Osteocyte (in vitro differentiated cells): ENCODE measurements at regions not wholly inside any gene's neighbourhood (a gene's known extent, or its start where the extent isn't known, plus 50 kb on each side); places are given as distances from the start of the nearest gene placed in this dataset.

Experiments used
- DNase-seq: peaks from one replicate; pipeline ENCODE4 v3.0.0; 2021; ENCODE audit warnings: mixed read lengths; ENCODE audit not compliant: unreplicated experiment; ENCODE audit errors: extremely low spot score
- H3K27ac Mint-ChIP-seq: one replicate; pipeline ENCODE4 v1.8.0; 2021; ENCODE audit warnings: mild to moderate bottlenecking, mixed read lengths; ENCODE audit not compliant: unreplicated experiment
- H3K27me3 Mint-ChIP-seq: one replicate; pipeline ENCODE4 v1.8.0; 2021; ENCODE audit warnings: mixed read lengths; ENCODE audit not compliant: unreplicated experiment
- H3K36me3 Mint-ChIP-seq: one replicate; pipeline ENCODE4 v1.8.0; 2021; ENCODE audit warnings: mixed read lengths; ENCODE audit not compliant: unreplicated experiment
- H3K4me1 Mint-ChIP-seq: one replicate; pipeline ENCODE4 v1.8.0; 2021; ENCODE audit warnings: mixed read lengths; ENCODE audit not compliant: unreplicated experiment
- H3K4me3 Mint-ChIP-seq: one replicate; pipeline ENCODE4 v1.8.0; 2021; ENCODE audit warnings: mild to moderate bottlenecking, moderate library complexity, mixed read lengths; ENCODE audit not compliant: unreplicated experiment
- H3K9me3 Mint-ChIP-seq: one replicate; pipeline ENCODE4 v1.8.0; 2021; ENCODE audit warnings: mixed read lengths; ENCODE audit not compliant: unreplicated experiment
- CTCF ChIP-seq: fragments of 200-600 bp; sonication (generic); IDR thresholded peaks from 2 replicates; pipeline ENCODE4 v1.5.0; 2021; ENCODE audit warnings: antibody characterized with exemption, mild to moderate bottlenecking, moderate library complexity

GRCh38 chr10:44651834-44652233 lies 259.3 kb upstream of the TMEM72 start:
- Mint-ChIP-seq H3K36me3 (peaks cover 1% of the 10 kb centered on the region), H3K27me3 (no peaks in the 10 kb centered on the region), H3K9me3 (peaks cover 13% of the 10 kb centered on the region), H3K4me1 (peaks cover 15% of the 10 kb centered on the region), H3K27ac (no peak overlapping the region), H3K4me3 (no peak overlapping the region)
- no peak for DNase-seq
- TF ChIP-seq CTCF: no peak

- Mint-ChIP-seq H3K27ac (no peak overlapping the region), H3K36me3 (no peaks in the 10 kb centered on the region), H3K4me3 (no peak overlapping the region), H3K4me1 (peaks cover 19% of the 10 kb centered on the region), H3K9me3 (peaks cover 8% of the 10 kb centered on the region), H3K27me3 (peaks cover 8% of the 10 kb centered on the region)
- no peak for DNase-seq
- no peak for TF ChIP-seq CTCF
These were observed 251.8 kb upstream of the TMEM72 start for GRCh38 chr10:44659320-44659719.

- Mint-ChIP-seq H3K9me3 (peaks cover 1% of the 10 kb centered on the region), H3K4me3 (no peak overlapping the region), H3K27me3 (peaks cover 8% of the 10 kb centered on the region), H3K27ac (no peak overlapping the region), H3K4me1 (peaks cover 19% of the 10 kb centered on the region), H3K36me3 (no peaks in the 10 kb centered on the region)
- no peak for DNase-seq
- no peak for TF ChIP-seq CTCF
These were observed 250.9 kb upstream of the TMEM72 start for GRCh38 chr10:44660271-44660670.

DNA sequence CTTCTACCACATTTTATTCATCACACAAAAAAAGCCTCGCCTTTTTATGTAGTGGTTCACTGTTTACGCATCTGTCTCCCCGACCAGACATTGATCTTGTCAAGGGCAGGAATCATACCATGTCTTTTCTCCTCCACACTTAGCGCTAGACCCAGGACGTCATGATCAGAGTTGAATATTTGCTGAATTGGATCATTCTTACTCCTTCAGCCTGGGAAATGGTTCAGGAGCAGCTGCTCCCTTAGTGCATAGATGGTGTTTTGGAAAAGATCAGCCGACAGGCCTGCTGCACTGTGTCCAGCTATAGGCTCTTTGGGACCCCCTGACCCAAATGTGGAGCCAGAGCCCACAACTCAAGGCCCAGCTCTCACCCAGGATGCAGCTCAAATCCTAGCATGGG lies 249.1 kb upstream of the TMEM72 start:
- no peak overlapping the region for H3K4me3 Mint-ChIP-seq
- no peaks in the 10 kb centered on the region for H3K36me3 Mint-ChIP-seq
- peaks cover 19% of the 10 kb centered on the region for H3K4me1 Mint-ChIP-seq
- H3K27ac Mint-ChIP-seq: no peak overlapping the region
- H3K9me3 Mint-ChIP-seq: no peaks in the 10 kb centered on the region
- peaks cover 13% of the 10 kb centered on the region for H3K27me3 Mint-ChIP-seq
- DNase-seq: no peak
- no peak for TF ChIP-seq CTCF

GRCh38 chr10:44668336-44668735 lies 242.8 kb upstream of the TMEM72 start:
- no peak for TF ChIP-seq CTCF
- H3K4me3 Mint-ChIP-seq: no peak overlapping the region
- H3K27ac Mint-ChIP-seq: no peak overlapping the region
- peaks cover 24% of the 10 kb centered on the region for H3K9me3 Mint-ChIP-seq
- peaks cover 16% of the 10 kb centered on the region for H3K27me3 Mint-ChIP-seq
- peaks cover 2% of the 10 kb centered on the region for H3K4me1 Mint-ChIP-seq
- peaks cover 11% of the 10 kb centered on the region for H3K36me3 Mint-ChIP-seq
- DNase-seq: no peak
